ENCODE measurements at regions not wholly inside any gene's neighbourhood (a gene's known extent, or its start where the extent isn't known, plus 50 kb on each side); places are given as distances from the start of the nearest gene placed in this dataset.

GRCh38 chr6:22880686-22881433 lies 311.5 kb downstream of the HDGFL1 start:
- TF ChIP-seq GATA2 (IDR thresholded peaks at IDR 0.05; ENCODE audit: low read depth, low read length) (no peak), GATA3 (IDR thresholded peaks at IDR 0.05; ENCODE audit: low read depth, low read length) (no peak)

- TF ChIP-seq GATA3 (IDR thresholded peaks at IDR 0.05; ENCODE audit: low read depth, low read length) (no peak), GATA2 (IDR thresholded peaks at IDR 0.05; ENCODE audit: low read depth, low read length) (no peak)
Measured at GRCh38 chr6:22882581-22882980, 313.2 kb downstream of the HDGFL1 start.

GRCh38 chr6:22883061-22883717 lies 313.8 kb downstream of the HDGFL1 start:
- TF ChIP-seq GATA3 (IDR thresholded peaks at IDR 0.05; ENCODE audit: low read depth, low read length): no peak
- TF ChIP-seq GATA2 (IDR thresholded peaks at IDR 0.05; ENCODE audit: low read depth, low read length): no peak

GRCh38 chr6:22884456-22884855 lies 315.1 kb downstream of the HDGFL1 start:
- TF ChIP-seq GATA3 (IDR thresholded peaks at IDR 0.05; ENCODE audit: low read depth, low read length): no peak
- TF ChIP-seq GATA2 (IDR thresholded peaks at IDR 0.05; ENCODE audit: low read depth, low read length): no peak

GRCh38 chr6:22886650-22887581 lies 317.6 kb downstream of the HDGFL1 start:
- TF ChIP-seq GATA3 (IDR thresholded peaks at IDR 0.05; ENCODE audit: low read depth, low read length): no peak
- TF ChIP-seq GATA2 (IDR thresholded peaks at IDR 0.05; ENCODE audit: low read depth, low read length): no peak

GRCh38 chr6:22888163-22888752 lies 318.9 kb downstream of the HDGFL1 start:
- TF ChIP-seq GATA3 (IDR thresholded peaks at IDR 0.05; ENCODE audit: low read depth, low read length) (no peak), GATA2 (IDR thresholded peaks at IDR 0.05; ENCODE audit: low read depth, low read length) (no peak)

- no peak for TF ChIP-seq GATA3 (IDR thresholded peaks at IDR 0.05; ENCODE audit: low read depth, low read length)
- TF ChIP-seq GATA2 (IDR thresholded peaks at IDR 0.05; ENCODE audit: low read depth, low read length): no peak
Measured at GRCh38 chr6:22891934-22892333, 322.6 kb downstream of the HDGFL1 start.

- TF ChIP-seq GATA3 (IDR thresholded peaks at IDR 0.05; ENCODE audit: low read depth, low read length): no peak
Measured at GRCh38 chr6:22892452-22892851, 323.1 kb downstream of the HDGFL1 start.

GRCh38 chr6:22896696-22897095 lies 327.3 kb downstream of the HDGFL1 start:
- TF ChIP-seq GATA2 (IDR thresholded peaks at IDR 0.05; ENCODE audit: low read depth, low read length): no peak
- no peak for TF ChIP-seq GATA3 (IDR thresholded peaks at IDR 0.05; ENCODE audit: low read depth, low read length)

GRCh38 chr6:22899426-22899825 lies 330.1 kb downstream of the HDGFL1 start:
- TF ChIP-seq GATA3 (IDR thresholded peaks at IDR 0.05; ENCODE audit: low read depth, low read length): no peak
- no peak for TF ChIP-seq GATA2 (IDR thresholded peaks at IDR 0.05; ENCODE audit: low read depth, low read length)

GRCh38 chr6:22903826-22904225 lies 334.5 kb downstream of the HDGFL1 start:
- TF ChIP-seq GATA3 (IDR thresholded peaks at IDR 0.05; ENCODE audit: low read depth, low read length) (no peak), GATA2 (IDR thresholded peaks at IDR 0.05; ENCODE audit: low read depth, low read length) (no peak)

- TF ChIP-seq GATA3 (IDR thresholded peaks at IDR 0.05; ENCODE audit: low read depth, low read length): no peak
- no peak for TF ChIP-seq GATA2 (IDR thresholded peaks at IDR 0.05; ENCODE audit: low read depth, low read length)
Measured at GRCh38 chr6:22904431-22904830, 335.1 kb downstream of the HDGFL1 start.

GRCh38 chr6:22906091-22906549 lies 336.8 kb downstream of the HDGFL1 start:
- TF ChIP-seq GATA2 (IDR thresholded peaks at IDR 0.05; ENCODE audit: low read depth, low read length) (no peak), GATA3 (IDR thresholded peaks at IDR 0.05; ENCODE audit: low read depth, low read length) (no peak)

GRCh38 chr6:22907085-22907484 lies 337.7 kb downstream of the HDGFL1 start:
- no peak for TF ChIP-seq GATA3 (IDR thresholded peaks at IDR 0.05; ENCODE audit: low read depth, low read length)
- no peak for TF ChIP-seq GATA2 (IDR thresholded peaks at IDR 0.05; ENCODE audit: low read depth, low read length)
